H1 (cell line): ENCODE measurements at regions not wholly inside any gene's neighbourhood (a gene's known extent, or its start where the extent isn't known, plus 50 kb on each side); places are given as distances from the start of the nearest gene placed in this dataset.

Experiments used
- CTCF ChIA-PET: fragments of 300-600 bp; sonication (Branson Sonifier 250); formaldehyde crosslinking; loops from one replicate; lab custom pipeline; 2021; ENCODE audit not compliant: partially characterized antibody; lab: Charles Lee
- POLR2A ChIA-PET: fragments of 300-600 bp; sonication (Branson Sonifier 250); formaldehyde crosslinking; loops from one replicate; lab custom pipeline; 2021; ENCODE audit warnings: inconsistent platforms; ENCODE audit not compliant: partially characterized antibody; lab: Charles Lee
- DNase-seq, 2 experiments: peaks; one replicate each; pipeline versions ENCODE4 v3.0.0 to v3.0.0-alpha.2; 2010 to 2022; ENCODE audit warnings: low spot score in 2 of 2, low read depth in 1 of 2, mixed read lengths in 1 of 2
- FAIRE-seq: peaks from 2 replicates; lab custom pipeline; 2011; peaks lifted over from hg19 to GRCh38; lab: Jason Lieb, UNC
- H2AFZ ChIP-seq: 2 replicates; pipeline ENCODE4 v1.8.1; 2012; ENCODE audit warnings: low read length, inconsistent platforms
- H2AK5ac ChIP-seq: 2 replicates; pipeline ENCODE4 v1.6.1; 2013; ENCODE audit warnings: low read depth, low read length
- H2BK120ac ChIP-seq: replicated peaks from 2 replicates; pipeline ENCODE3; 2013; ENCODE audit warnings: low read depth, low read length, inconsistent platforms
- H2BK12ac ChIP-seq: 2 replicates; pipeline ENCODE4 v1.6.1; 2013; ENCODE audit warnings: low read depth, low read length
- H2BK15ac ChIP-seq: 2 replicates; pipeline ENCODE4 v1.6.1; 2013; ENCODE audit warnings: low read length
- H2BK20ac ChIP-seq: 2 replicates; pipeline ENCODE4 v1.6.1; 2013; ENCODE audit warnings: low read length
- H2BK5ac ChIP-seq: 2 replicates; pipeline ENCODE4 v1.6.1; 2013; ENCODE audit warnings: low read depth, low read length
- H3K14ac ChIP-seq: 2 replicates; pipeline ENCODE4 v1.6.1; 2013; ENCODE audit warnings: inconsistent platforms; ENCODE audit not compliant: insufficient read length
- H3K18ac ChIP-seq: 2 replicates; pipeline ENCODE4 v1.6.1; 2013; ENCODE audit warnings: low read length; ENCODE audit errors: extremely low read depth
- H3K23ac ChIP-seq: 2 replicates; pipeline ENCODE4 v1.6.1; 2013; ENCODE audit warnings: inconsistent platforms; ENCODE audit not compliant: insufficient read length
- H3K23me2 ChIP-seq: 2 replicates; pipeline ENCODE4 v1.6.1; 2013; ENCODE audit warnings: low read depth, low read length
- H3K27ac ChIP-seq: 2 replicates; pipeline ENCODE4 v1.6.1; 2011; ENCODE audit warnings: low read depth, low read length, inconsistent platforms
- H3K27me3 ChIP-seq, 4 experiments: replicated peaks in 1 of 4; 1 replicate in 1 of 4; 2 replicates in 3 of 4; pipeline versions ENCODE4 v1.6.1 to v1.8.1; 2011 to 2013; ENCODE audit warnings: low read length in 3 of 4, mild to moderate bottlenecking in 3 of 4, inconsistent platforms in 2 of 4, mixed read lengths in 2 of 4, moderate library complexity in 1 of 4; ENCODE audit not compliant: control insufficient read depth in 3 of 4, insufficient read depth in 3 of 4; ENCODE audit errors: extremely low read depth in 1 of 4
- H3K36me3 ChIP-seq, 4 experiments: 2 replicates each; pipeline versions ENCODE4 v1.6.1 to v1.8.1; 2011 to 2013; ENCODE audit warnings: mild to moderate bottlenecking in 4 of 4, low read length in 3 of 4, moderate library complexity in 2 of 4, control low read depth in 1 of 4, inconsistent platforms in 1 of 4; ENCODE audit not compliant: insufficient read depth in 4 of 4, control insufficient read depth in 2 of 4
- H3K4ac ChIP-seq: replicated peaks from 2 replicates; pipeline ENCODE3; 2013; ENCODE audit warnings: low read length, low read depth, mixed read lengths, inconsistent platforms; ENCODE audit not compliant: insufficient read length
- H3K4me1 ChIP-seq, 4 experiments: replicated peaks in 1 of 4; 1 replicate in 1 of 4; 2 replicates in 3 of 4; pipeline versions ENCODE4 v1.6.1 to v1.8.1; 2011 to 2013; ENCODE audit warnings: low read length in 3 of 4, inconsistent platforms in 2 of 4, mixed read lengths in 1 of 4; ENCODE audit not compliant: insufficient read depth in 4 of 4, control insufficient read depth in 3 of 4
- H3K4me2 ChIP-seq, 2 experiments: 2 replicates each; pipeline versions ENCODE4 v1.6.1 to v1.8.1; 2011 to 2013; ENCODE audit warnings: low read depth in 2 of 2, low read length in 2 of 2, control low read depth in 1 of 2, inconsistent platforms in 1 of 2, mild to moderate bottlenecking in 1 of 2; ENCODE audit not compliant: insufficient read depth in 1 of 2
- H3K4me3 ChIP-seq, 4 experiments: fragments of 200-600, 300-600 bp in 1 of 4; sonication (generic), shearing (Covaris generic), sonication (Bioruptor Twin) in 1 of 4; 2 replicates each; pipeline versions ENCODE4 v1.5.1 to v1.8.1; 2011 to 2016; ENCODE audit warnings: low read length in 4 of 4, low read depth in 3 of 4, control low read depth in 2 of 4, inconsistent platforms in 2 of 4, mild to moderate bottlenecking in 2 of 4, mixed read lengths in 1 of 4, moderate library complexity in 1 of 4; ENCODE audit not compliant: insufficient read depth in 2 of 4; ENCODE audit errors: extremely low read depth in 1 of 4
- H3K56ac ChIP-seq: replicated peaks from 2 replicates; pipeline ENCODE3; 2013; ENCODE audit warnings: low read depth, mild to moderate bottlenecking, mixed read lengths, low read length, inconsistent platforms; ENCODE audit not compliant: insufficient read length
- H3K79me1 ChIP-seq: 2 replicates; pipeline ENCODE4 v1.6.1; 2013; ENCODE audit warnings: low read depth, low read length, control low read depth
- H3K79me2 ChIP-seq, 2 experiments: 2 replicates each; pipeline versions ENCODE4 v1.6.1 to v1.8.1; 2012 to 2013; ENCODE audit warnings: low read length in 2 of 2, mild to moderate bottlenecking in 2 of 2, inconsistent platforms in 1 of 2; ENCODE audit not compliant: insufficient read depth in 2 of 2, control insufficient read depth in 1 of 2
- H3K9ac ChIP-seq, 4 experiments: replicated peaks in 1 of 4; 1 replicate in 1 of 4; 2 replicates in 3 of 4; pipeline versions ENCODE4 v1.6.1 to v1.8.1; 2011 to 2013; ENCODE audit warnings: low read depth in 3 of 4, low read length in 3 of 4, control low read depth in 2 of 4, mild to moderate bottlenecking in 2 of 4, moderate library complexity in 2 of 4, inconsistent platforms in 1 of 4; ENCODE audit errors: extremely low read depth in 1 of 4
- H3K9me3 ChIP-seq, 2 experiments: 2 replicates each; pipeline versions ENCODE4 v1.6.1 to v1.8.1; 2012 to 2013; ENCODE audit warnings: mild to moderate bottlenecking in 2 of 2, moderate library complexity in 2 of 2, control low read depth in 1 of 2, inconsistent platforms in 1 of 2, low read depth in 1 of 2, low read length in 1 of 2, mixed read lengths in 1 of 2; ENCODE audit not compliant: insufficient read depth in 2 of 2
- H4K20me1 ChIP-seq, 2 experiments: replicated peaks in 1 of 2; 2 replicates each; pipeline versions ENCODE3 to v1.8.1; 2011 to 2013; ENCODE audit warnings: inconsistent platforms in 2 of 2, low read length in 2 of 2, mild to moderate bottlenecking in 1 of 2; ENCODE audit not compliant: insufficient read depth in 2 of 2, control insufficient read depth in 1 of 2
- H4K5ac ChIP-seq: 2 replicates; pipeline ENCODE4 v1.6.1; 2013; ENCODE audit warnings: low read length, low read depth, mixed read lengths, inconsistent platforms; ENCODE audit not compliant: insufficient read length
- H4K8ac ChIP-seq: 2 replicates; pipeline ENCODE4 v1.8.0; 2013; ENCODE audit warnings: mild to moderate bottlenecking, moderate library complexity, low read length, inconsistent platforms; ENCODE audit not compliant: insufficient read depth; ENCODE audit errors: extremely low read depth
- H4K91ac ChIP-seq: replicated peaks from 2 replicates; pipeline ENCODE3; 2013; ENCODE audit warnings: low read length, mixed read lengths, inconsistent platforms; ENCODE audit not compliant: insufficient read length
- BACH1 ChIP-seq: IDR thresholded peaks from 2 replicates; pipeline ENCODE4 v1.6.1; 2012; ENCODE audit warnings: low read length, improper control_type of control experiment
- BRCA1 ChIP-seq: IDR thresholded peaks from 2 replicates; pipeline ENCODE4 v1.6.1; 2012; ENCODE audit warnings: low read depth, low read length, improper control_type of control experiment
- CBX5 ChIP-seq: fragments of 300-800, 300-1000 bp; sonication (generic); IDR thresholded peaks from 2 replicates; pipeline ENCODE4 v1.7.1; 2016; ENCODE audit warnings: antibody characterized with exemption, low read length, low read depth
- CHD2 ChIP-seq: IDR thresholded peaks from 2 replicates; pipeline ENCODE4 v1.6.1; 2012; ENCODE audit warnings: low read length, improper control_type of control experiment
- E2F6 ChIP-seq: IDR thresholded peaks from 2 replicates; pipeline ENCODE4 v1.6.1; 2012; ENCODE audit warnings: inconsistent platforms
- GABPA ChIP-seq: IDR thresholded peaks from 2 replicates; pipeline ENCODE4 v1.6.1; 2011; ENCODE audit warnings: mild to moderate bottlenecking, low read length, moderate library complexity, borderline replicate concordance; ENCODE audit not compliant: insufficient read depth
- JUND ChIP-seq: IDR thresholded peaks from 2 replicates; pipeline ENCODE4 v1.6.1; 2011; ENCODE audit warnings: mild to moderate bottlenecking, improper control_type of control experiment, low read length
- RBBP5 ChIP-seq: IDR thresholded peaks from 2 replicates; pipeline ENCODE4 v1.7.1; 2012; ENCODE audit warnings: low read depth, mild to moderate bottlenecking, inconsistent platforms, low read length, moderate library complexity, borderline replicate concordance
- SIN3A ChIP-seq, 2 experiments: IDR thresholded peaks in 1 of 2; conservative IDR thresholded peaks in 1 of 2; 2 replicates each; pipeline ENCODE4 v1.6.1; 2011 to 2012; ENCODE audit warnings: low read length in 2 of 2, improper control_type of control experiment in 1 of 2, low read depth in 1 of 2, mild to moderate bottlenecking in 1 of 2
- WGBS, 2 experiments: shearing (Covaris generic) in 1 of 2; methylation state at CpG; one replicate each; pipeline versions ENCODE4 v1.1.6 to v1.1.7; 2013 to 2015; ENCODE audit warnings: low lambda C conversion rate in 2 of 2, mixed read lengths in 2 of 2, inconsistent platforms in 1 of 2, low coverage in 1 of 2, missing lambda C conversion rate in 1 of 2; ENCODE audit not compliant: insufficient replicate concordance in 2 of 2, insufficient coverage in 1 of 2, insufficient read length in 1 of 2; ENCODE audit errors: extremely low coverage in 1 of 2, missing lambda C conversion rate in 1 of 2; 5-methylcytosine and 5-hydroxymethylcytosine counted together
- TF ChIP-seq, protein P1 (sequence below), 3 experiments: IDR thresholded peaks; 1 replicate in 2 of 3; 2 replicates in 1 of 3; pipeline versions ENCODE4 v1.5.1 to v1.6.1; 2011; ENCODE audit warnings: low read length in 3 of 3, mild to moderate bottlenecking in 3 of 3, inconsistent platforms in 2 of 3, low read depth in 1 of 3, moderate library complexity in 1 of 3; ENCODE audit not compliant: insufficient read depth in 1 of 3; ENCODE audit errors: control extremely low read depth in 1 of 3

- Histone ChIP-seq H3K27ac (no peak overlapping the region), H2AFZ (no peak overlapping the region), H3K36me3 (no peaks in the 10 kb centered on the region), H3K79me2 (no peaks in the 10 kb centered on the region), H3K9me3 (no peaks in the 10 kb centered on the region), H3K23ac (no peak overlapping the region), H2AK5ac (peak overlapping the region; percentile 85; the same call in 1 of the 2 replicates), H3K4me1 (peaks cover 0 to 15% (median 8%) of the 10 kb centered on the region in 4 experiments; a peak in 5 of 7 replicates), H3K23me2 (no peaks in the 10 kb centered on the region), H4K91ac (no peak overlapping the region), H3K4me2 (no peak overlapping the region), H2BK15ac (peak overlapping the region; percentile 75; the same call in 1 of the 2 replicates), H2BK20ac (no peak overlapping the region; the same call in 1 of the 2 replicates), H3K18ac (0 out of 2 replicates have a peak overlapping the region, but pooled peaks have one; percentile 48), H3K9ac (no peak overlapping the region), H3K14ac (no peak overlapping the region), H4K8ac (no peak overlapping the region), H2BK120ac (no peak overlapping the region), H3K4me3 (no peak overlapping the region), H3K79me1 (no peaks in the 10 kb centered on the region), H3K4ac (no peak overlapping the region), H4K20me1 (no peaks in the 10 kb centered on the region), H4K5ac (no peak overlapping the region), H2BK5ac (peak overlapping the region; percentile 35; the same call in 1 of the 2 replicates), H2BK12ac (peak overlapping the region; percentile 87; the same call in 1 of the 2 replicates), H3K56ac (no peak overlapping the region), H3K27me3 (no peaks in the 10 kb centered on the region)
- CTCF ChIA-PET, result interaction anchor here (1.1 to 1.4 kb wide), 6 partner anchors 11 to 277 kb away, joined by 3 to 5 read pairs (median 4); no protein-coding TSS in a partner anchor
- FAIRE-seq, result no peak
- DNase-seq, result no peak
- POLR2A ChIA-PET, result interaction anchor here (1.2 kb wide), 1 partner anchor 9 kb away, joined by 3 read pairs; no protein-coding TSS in a partner anchor
- WGBS, 2 experiments, result 96% methylated on average over 9 of the region's 9 CpGs; no CpG with 5 or more reads in 1 of the 2 experiments
- TF ChIP-seq E2F6, result no peak
- TF ChIP-seq RBBP5, result no peak
- TF ChIP-seq JUND, result no peak
- TF ChIP-seq BACH1, result no peak
- TF ChIP-seq GABPA, result no peak
- TF ChIP-seq, protein P1, sequence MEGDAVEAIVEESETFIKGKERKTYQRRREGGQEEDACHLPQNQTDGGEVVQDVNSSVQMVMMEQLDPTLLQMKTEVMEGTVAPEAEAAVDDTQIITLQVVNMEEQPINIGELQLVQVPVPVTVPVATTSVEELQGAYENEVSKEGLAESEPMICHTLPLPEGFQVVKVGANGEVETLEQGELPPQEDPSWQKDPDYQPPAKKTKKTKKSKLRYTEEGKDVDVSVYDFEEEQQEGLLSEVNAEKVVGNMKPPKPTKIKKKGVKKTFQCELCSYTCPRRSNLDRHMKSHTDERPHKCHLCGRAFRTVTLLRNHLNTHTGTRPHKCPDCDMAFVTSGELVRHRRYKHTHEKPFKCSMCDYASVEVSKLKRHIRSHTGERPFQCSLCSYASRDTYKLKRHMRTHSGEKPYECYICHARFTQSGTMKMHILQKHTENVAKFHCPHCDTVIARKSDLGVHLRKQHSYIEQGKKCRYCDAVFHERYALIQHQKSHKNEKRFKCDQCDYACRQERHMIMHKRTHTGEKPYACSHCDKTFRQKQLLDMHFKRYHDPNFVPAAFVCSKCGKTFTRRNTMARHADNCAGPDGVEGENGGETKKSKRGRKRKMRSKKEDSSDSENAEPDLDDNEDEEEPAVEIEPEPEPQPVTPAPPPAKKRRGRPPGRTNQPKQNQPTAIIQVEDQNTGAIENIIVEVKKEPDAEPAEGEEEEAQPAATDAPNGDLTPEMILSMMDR (IDR thresholded peaks at IDR 0.05; ENCODE audit: control extremely low read depth in 1 of 3, insufficient read depth in 1 of 3, low read depth in 1 of 3, low read length in 3 of 3), result no peak
- TF ChIP-seq CHD2, result 0 out of 2 replicates have a peak, but pooled peaks have one; percentile 6
- TF ChIP-seq SIN3A (conservative IDR thresholded peaks at IDR 0.05 in 1 of 2, IDR thresholded peaks at IDR 0.05 in 1 of 2; ENCODE audit: low read depth in 1 of 2, low read length in 2 of 2), result no peak
- TF ChIP-seq BRCA1, result no peak
- TF ChIP-seq CBX5, result no peak
Measured at GRCh38 chr20:56828402-56828801, 199.3 kb downstream of the TFAP2C start.
